ENCODE measurements at regions not wholly inside any gene's neighbourhood (a gene's known extent, or its start where the extent isn't known, plus 50 kb on each side); places are given as distances from the start of the nearest gene placed in this dataset.
"Not testable (repeated sequence)": the region's sequence is repeated elsewhere in the genome, so short reads cannot be mapped to it uniquely, and the experiment has no call there.

- DNase-seq: no peak
These were observed 446.0 kb downstream of the EFNB2 start for GRCh38 chr13:106089261-106089980.

- no peak for DNase-seq
These were observed 447.4 kb downstream of the EFNB2 start for GRCh38 chr13:106088085-106088484.

- no peak for DNase-seq
These were observed 448.3 kb downstream of the EFNB2 start for GRCh38 chr13:106087201-106087600.

GRCh38 chr13:106083620-106084350 is 451.7 kb downstream of the EFNB2 start:
- DNase-seq: peak; percentile 24

GRCh38 chr13:106081221-106081620 is 454.2 kb downstream of the EFNB2 start:
- DNase-seq: not testable (repeated sequence)

- DNase-seq: peak; percentile 89
These were observed 457.3 kb downstream of the EFNB2 start for GRCh38 chr13:106078191-106078590.

- no peak for DNase-seq
These were observed 458.4 kb downstream of the EFNB2 start for GRCh38 chr13:106077017-106077416.

- DNase-seq: no peak
These were observed 463.4 kb downstream of the EFNB2 start for GRCh38 chr13:106072014-106072413.

- no peak for DNase-seq
These were observed 471.7 kb downstream of the EFNB2 start for GRCh38 chr13:106063591-106064313.

GRCh38 chr13:106061781-106062180 is 473.7 kb downstream of the EFNB2 start:
- DNase-seq: no peak

GRCh38 chr13:106056851-106057250 is 478.6 kb downstream of the EFNB2 start:
- no peak for DNase-seq

GRCh38 chr13:106052200-106052767 is 483.2 kb downstream of the EFNB2 start:
- no peak for DNase-seq

GRCh38 chr13:106049171-106049570 is 486.3 kb downstream of the EFNB2 start:
- no peak for DNase-seq

- no peak for DNase-seq
These were observed 487.1 kb downstream of the EFNB2 start for GRCh38 chr13:106048386-106048785.

- DNase-seq: no peak
These were observed 487.6 kb downstream of the EFNB2 start for GRCh38 chr13:106047859-106048258.

- DNase-seq: no peak
These were observed 492.4 kb downstream of the EFNB2 start for GRCh38 chr13:106042996-106043581.

- DNase-seq: no peak
These were observed 494.0 kb downstream of the EFNB2 start for GRCh38 chr13:106041445-106041844.

- DNase-seq: peak; percentile 64
These were observed 496.7 kb downstream of the EFNB2 start for GRCh38 chr13:106038752-106039151.

GRCh38 chr13:106036870-106037269 is 498.6 kb downstream of the EFNB2 start:
- no peak for DNase-seq

GRCh38 chr13:106034201-106034600 is 501.3 kb downstream of the EFNB2 start:
- peak; percentile 91 for DNase-seq

- no peak for DNase-seq
These were observed 501.8 kb downstream of the EFNB2 start for GRCh38 chr13:106033659-106034058.

GRCh38 chr13:106032441-106032840 is 503.0 kb downstream of the EFNB2 start:
- DNase-seq: no peak
